Cerebellar nuclear complex (tissue), 1 donor: ENCODE measurements at regions not wholly inside any gene's neighbourhood (a gene's known extent, or its start where the extent isn't known, plus 50 kb on each side); places are given as distances from the start of the nearest gene placed in this dataset.
"Not testable (repeated sequence)": the region's sequence is repeated elsewhere in the genome, so short reads cannot be mapped to it uniquely, and the experiment has no call there.

ENCODE experiments used
- DNase-seq, 2 experiments: peaks; one replicate each; lab custom pipeline; 2025; lab: John Stamatoyannopoulos, UW

- no peak for DNase-seq
These were observed 296.8 kb downstream of the PREX1 start for GRCh38 chr20:48530957-48531356.

GRCh38 chr20:48528346-48528745, 299.5 kb downstream of the PREX1 start:
- DNase-seq: no peak

- no peak for DNase-seq
These were observed 300.0 kb downstream of the PREX1 start for GRCh38 chr20:48527771-48528170.

- no peak for DNase-seq
These were observed 300.9 kb downstream of the PREX1 start for GRCh38 chr20:48526936-48527335.

- DNase-seq: no peak
These were observed 302.4 kb downstream of the PREX1 start for GRCh38 chr20:48525400-48525799.

- no peak for DNase-seq
These were observed 303.2 kb downstream of the PREX1 start for GRCh38 chr20:48524582-48524981.

GRCh38 chr20:48523191-48523995, 304.4 kb downstream of the PREX1 start:
- DNase-seq: no peak

GRCh38 chr20:48521121-48521520, 306.7 kb downstream of the PREX1 start:
- DNase-seq: no peak

- not testable (repeated sequence) for DNase-seq
These were observed 311.6 kb downstream of the PREX1 start for GRCh38 chr20:48516196-48516595.

- DNase-seq: not testable (repeated sequence)
These were observed 313.2 kb downstream of the PREX1 start for GRCh38 chr20:48514577-48514976.

- DNase-seq: not testable (repeated sequence)
These were observed 315.3 kb downstream of the PREX1 start for GRCh38 chr20:48512539-48512938.

- DNase-seq: not testable (repeated sequence)
These were observed 322.7 kb downstream of the PREX1 start for GRCh38 chr20:48505066-48505465.

- DNase-seq: no peak
These were observed 324.5 kb downstream of the PREX1 start for GRCh38 chr20:48503166-48503815.

GRCh38 chr20:48502758-48503157, 325.0 kb downstream of the PREX1 start:
- DNase-seq: no peak

- no peak for DNase-seq
These were observed 325.8 kb downstream of the PREX1 start for GRCh38 chr20:48502016-48502415.

GRCh38 chr20:48500900-48501299, 326.9 kb downstream of the PREX1 start:
- not testable (repeated sequence) for DNase-seq

GRCh38 chr20:48498939-48499338, 328.9 kb downstream of the PREX1 start:
- not testable (repeated sequence) for DNase-seq

- DNase-seq: not testable (repeated sequence)
These were observed 329.7 kb downstream of the PREX1 start for GRCh38 chr20:48498125-48498524.

GRCh38 chr20:48493966-48494365, 333.8 kb downstream of the PREX1 start:
- DNase-seq: no peak

- DNase-seq: not testable (repeated sequence)
These were observed 334.5 kb downstream of the PREX1 start for GRCh38 chr20:48493331-48493730.

- DNase-seq: no peak
These were observed 335.1 kb downstream of the PREX1 start for GRCh38 chr20:48492715-48493070.

GRCh38 chr20:48492015-48492714, 335.6 kb downstream of the PREX1 start:
- no peak for DNase-seq
